ENCODE measurements at regions not wholly inside any gene's neighbourhood (a gene's known extent, or its start where the extent isn't known, plus 50 kb on each side); places are given as distances from the start of the nearest gene placed in this dataset.

GRCh38 chr16:80489173-80489572 lies 51.6 kb upstream of the DYNLRB2 start:
- no peak for TF ChIP-seq CTCF (conservative IDR thresholded peaks at IDR 0.05)
- TF ChIP-seq EZH2 (IDR thresholded peaks at IDR 0.05; ENCODE audit: low read depth): no peak
- no peaks in the 10 kb centered on the region for H3K79me2 ChIP-seq (ENCODE audit: low read depth)
- no peak overlapping the region for H3K4me2 ChIP-seq
- no peaks in the 10 kb centered on the region for H3K27me3 ChIP-seq (ENCODE audit: insufficient read depth, low read depth)
- no peak overlapping the region for H2AFZ ChIP-seq
- ChIA-PET POLR2A (ENCODE audit: unreplicated experiment) (no interaction called here), CTCF (no interaction called here)
- H3K9me3 ChIP-seq (ENCODE audit: insufficient read depth, low read depth): no peaks in the 10 kb centered on the region
- H3K36me3 ChIP-seq (ENCODE audit: low read depth): no peaks in the 10 kb centered on the region
- H3K9me2 ChIP-seq (ENCODE audit: insufficient read depth): no peaks in the 10 kb centered on the region; the same call in 1 of the 2 replicates
- no peaks in the 10 kb centered on the region for H4K20me1 ChIP-seq (ENCODE audit: insufficient read depth)
- no peak overlapping the region for H3K27ac ChIP-seq
- no TSS peak for BruUV-seq (replicated peaks)
- intact Hi-C loops (cut with micrococcal nuclease; ENCODE audit: unreplicated experiment): no loop called here
- no peaks in the 10 kb centered on the region for H3K4me1 ChIP-seq (replicated peaks; ENCODE audit: insufficient read depth)
- no peaks in the 10 kb centered on the region for H3F3A ChIP-seq (ENCODE audit: insufficient read depth, low read depth)
- DNase-seq: no peak
- no peak overlapping the region for H3K4me3 ChIP-seq

GRCh38 chr16:80488167-80488566 lies 52.6 kb upstream of the DYNLRB2 start:
- Histone ChIP-seq H3K27me3 (ENCODE audit: insufficient read depth, low read depth) (no peaks in the 10 kb centered on the region), H3K9me3 (ENCODE audit: insufficient read depth, low read depth) (no peaks in the 10 kb centered on the region), H3K79me2 (ENCODE audit: low read depth) (no peaks in the 10 kb centered on the region), H3K27ac (no peak overlapping the region), H3K4me2 (no peak overlapping the region), H3K36me3 (ENCODE audit: low read depth) (no peaks in the 10 kb centered on the region), H4K20me1 (ENCODE audit: insufficient read depth) (no peaks in the 10 kb centered on the region), H3K4me3 (no peak overlapping the region), H3K4me1 (replicated peaks; ENCODE audit: insufficient read depth) (no peaks in the 10 kb centered on the region), H3K9me2 (ENCODE audit: insufficient read depth) (no peaks in the 10 kb centered on the region; the same call in 1 of the 2 replicates), H3F3A (ENCODE audit: insufficient read depth, low read depth) (no peaks in the 10 kb centered on the region), H2AFZ (no peak overlapping the region)
- DNase-seq: no peak
- TF ChIP-seq EZH2 (IDR thresholded peaks at IDR 0.05; ENCODE audit: low read depth): no peak
- no peak for TF ChIP-seq CTCF (conservative IDR thresholded peaks at IDR 0.05)
- intact Hi-C loops (cut with micrococcal nuclease; ENCODE audit: unreplicated experiment): no loop called here
- BruUV-seq (replicated peaks): no TSS peak
- POLR2A ChIA-PET (ENCODE audit: unreplicated experiment): no interaction called here
- CTCF ChIA-PET: no interaction called here

- Histone ChIP-seq H3K9me2 (ENCODE audit: insufficient read depth) (no peaks in the 10 kb centered on the region), H2AFZ (no peak overlapping the region), H3K36me3 (ENCODE audit: low read depth) (no peaks in the 10 kb centered on the region), H3F3A (ENCODE audit: insufficient read depth, low read depth) (no peaks in the 10 kb centered on the region), H3K79me2 (ENCODE audit: low read depth) (no peaks in the 10 kb centered on the region), H4K20me1 (ENCODE audit: insufficient read depth) (no peaks in the 10 kb centered on the region), H3K4me1 (replicated peaks; ENCODE audit: insufficient read depth) (no peaks in the 10 kb centered on the region), H3K4me2 (no peak overlapping the region), H3K4me3 (no peak overlapping the region), H3K9me3 (ENCODE audit: insufficient read depth, low read depth) (no peaks in the 10 kb centered on the region), H3K27me3 (ENCODE audit: insufficient read depth, low read depth) (peaks cover 3% of the 10 kb centered on the region; the same call in 1 of the 2 replicates), H3K27ac (no peak overlapping the region)
- intact Hi-C loops (cut with micrococcal nuclease; ENCODE audit: unreplicated experiment): no loop called here
- POLR2A ChIA-PET (ENCODE audit: unreplicated experiment): no interaction called here
- TF ChIP-seq EZH2 (IDR thresholded peaks at IDR 0.05; ENCODE audit: low read depth) (no peak), CTCF (conservative IDR thresholded peaks at IDR 0.05) (no peak)
- BruUV-seq (replicated peaks): no TSS peak
- CTCF ChIA-PET: no interaction called here
- DNase-seq: no peak
These were observed 60.1 kb upstream of the DYNLRB2 start for GRCh38 chr16:80480664-80481063.

All from PC-9 (cell line).